ENCODE measurements at regions not wholly inside any gene's neighbourhood (a gene's known extent, or its start where the extent isn't known, plus 50 kb on each side); places are given as distances from the start of the nearest gene placed in this dataset.

DNA sequence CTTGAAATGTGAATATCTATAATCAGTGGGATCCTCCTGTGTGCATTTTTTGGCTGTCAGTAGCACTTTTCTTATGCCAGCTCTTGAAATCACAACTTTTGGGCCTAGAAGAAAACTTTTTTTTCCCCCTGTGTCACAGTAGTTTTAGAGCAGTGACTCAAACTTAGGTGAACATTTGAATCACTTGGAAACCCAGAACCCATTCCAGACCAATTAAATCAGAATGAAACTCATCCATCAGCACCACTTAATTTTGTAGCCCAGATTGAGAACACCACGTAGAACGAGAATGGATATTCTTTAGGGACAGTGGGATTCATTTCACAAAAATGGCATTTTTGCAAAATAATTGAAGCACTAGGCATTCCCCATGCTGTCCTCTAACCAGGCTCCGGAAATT, 224.8 kb upstream of the NANOGP8 start:
- intact Hi-C loops (cut with DNase I; ENCODE audit: low total_unique reads): no loop called here

GRCh38 chr15:35308802-35309201, 223.7 kb upstream of the NANOGP8 start:
- Histone ChIP-seq H3K27ac (peak overlapping the region; percentile 58 to 70), H3K9me3 (no peaks in the 10 kb centered on the region), H3K27me3 (no peaks in the 10 kb centered on the region), H3K4me3 (no peak overlapping the region), H3K36me3 (no peaks in the 10 kb centered on the region), H3K4me1 (peaks cover 0 to 19% of the 10 kb centered on the region in 2 donors)
- intact Hi-C loops (cut with DNase I; ENCODE audit: low total_unique reads): no loop called here
- DNase-seq: peak; percentile 28 to 29
- TF ChIP-seq, protein P1, sequence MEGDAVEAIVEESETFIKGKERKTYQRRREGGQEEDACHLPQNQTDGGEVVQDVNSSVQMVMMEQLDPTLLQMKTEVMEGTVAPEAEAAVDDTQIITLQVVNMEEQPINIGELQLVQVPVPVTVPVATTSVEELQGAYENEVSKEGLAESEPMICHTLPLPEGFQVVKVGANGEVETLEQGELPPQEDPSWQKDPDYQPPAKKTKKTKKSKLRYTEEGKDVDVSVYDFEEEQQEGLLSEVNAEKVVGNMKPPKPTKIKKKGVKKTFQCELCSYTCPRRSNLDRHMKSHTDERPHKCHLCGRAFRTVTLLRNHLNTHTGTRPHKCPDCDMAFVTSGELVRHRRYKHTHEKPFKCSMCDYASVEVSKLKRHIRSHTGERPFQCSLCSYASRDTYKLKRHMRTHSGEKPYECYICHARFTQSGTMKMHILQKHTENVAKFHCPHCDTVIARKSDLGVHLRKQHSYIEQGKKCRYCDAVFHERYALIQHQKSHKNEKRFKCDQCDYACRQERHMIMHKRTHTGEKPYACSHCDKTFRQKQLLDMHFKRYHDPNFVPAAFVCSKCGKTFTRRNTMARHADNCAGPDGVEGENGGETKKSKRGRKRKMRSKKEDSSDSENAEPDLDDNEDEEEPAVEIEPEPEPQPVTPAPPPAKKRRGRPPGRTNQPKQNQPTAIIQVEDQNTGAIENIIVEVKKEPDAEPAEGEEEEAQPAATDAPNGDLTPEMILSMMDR (IDR thresholded peaks at IDR 0.05): no peak
- TF ChIP-seq POLR2A (IDR thresholded peaks at IDR 0.05): no peak

More for the DNA sequence above, 224.8 kb upstream of the NANOGP8 start:
- TF ChIP-seq, protein P1 (IDR thresholded peaks at IDR 0.05): no peak
- no peak for TF ChIP-seq POLR2A (IDR thresholded peaks at IDR 0.05)
- Histone ChIP-seq H3K4me3 (no peak overlapping the region), H3K36me3 (no peaks in the 10 kb centered on the region), H3K27ac (peak overlapping the region; percentile 58 to 70), H3K27me3 (no peaks in the 10 kb centered on the region), H3K4me1 (peaks cover 0 to 19% of the 10 kb centered on the region in 2 donors), H3K9me3 (no peaks in the 10 kb centered on the region)
- no peak for DNase-seq

DNA sequence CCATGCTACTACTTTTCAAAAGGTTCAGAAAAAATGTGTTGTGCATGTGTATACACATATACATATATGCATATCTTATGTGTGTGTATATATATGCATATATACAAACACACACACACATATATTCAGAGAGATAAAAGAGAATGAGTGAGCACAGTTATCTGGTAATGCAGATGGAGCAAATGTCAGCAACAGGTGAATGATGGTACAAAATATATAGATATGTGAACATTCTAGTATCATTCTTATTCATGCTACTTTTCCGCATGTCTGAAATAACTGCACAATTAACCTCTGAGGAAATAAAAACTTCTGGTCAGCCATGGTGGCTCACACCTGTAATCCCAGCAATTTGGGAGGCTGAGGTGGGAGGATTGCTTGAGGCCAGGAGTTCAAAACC, 222.6 kb upstream of the NANOGP8 start:
- Histone ChIP-seq H3K4me1 (peaks cover 0 to 19% of the 10 kb centered on the region in 2 donors), H3K9me3 (no peaks in the 10 kb centered on the region), H3K27me3 (no peaks in the 10 kb centered on the region), H3K27ac (peak overlapping the region; percentile 58 to 70), H3K4me3 (no peak overlapping the region), H3K36me3 (no peaks in the 10 kb centered on the region)
- intact Hi-C loops (cut with DNase I; ENCODE audit: low total_unique reads): no loop called here
- no peak for DNase-seq
- TF ChIP-seq, protein P1 (IDR thresholded peaks at IDR 0.05): no peak
- TF ChIP-seq POLR2A (IDR thresholded peaks at IDR 0.05): no peak

GRCh38 chr15:35307026-35307425, 221.9 kb upstream of the NANOGP8 start:
- Histone ChIP-seq H3K36me3 (no peaks in the 10 kb centered on the region), H3K4me1 (peaks cover 0 to 19% of the 10 kb centered on the region in 2 donors), H3K9me3 (no peaks in the 10 kb centered on the region), H3K27me3 (no peaks in the 10 kb centered on the region), H3K4me3 (no peak overlapping the region), H3K27ac (peak overlapping the region; percentile 64 to 70)
- DNase-seq: no peak
- intact Hi-C loops (cut with DNase I; ENCODE audit: low total_unique reads): no loop called here
- TF ChIP-seq POLR2A (IDR thresholded peaks at IDR 0.05): no peak
- TF ChIP-seq, protein P1 (IDR thresholded peaks at IDR 0.05): no peak

GRCh38 chr15:35306361-35306981, 221.4 kb upstream of the NANOGP8 start:
- H3K4me1 ChIP-seq: peaks cover 0 to 19% of the 10 kb centered on the region in 2 donors
- H3K4me3 ChIP-seq: no peak overlapping the region
- DNase-seq: no peak
- peak overlapping the region; percentile 64 to 70 for H3K27ac ChIP-seq
- intact Hi-C loops (cut with DNase I; ENCODE audit: low total_unique reads): no loop called here
- H3K9me3 ChIP-seq: no peaks in the 10 kb centered on the region
- no peaks in the 10 kb centered on the region for H3K36me3 ChIP-seq
- H3K27me3 ChIP-seq: no peaks in the 10 kb centered on the region
- TF ChIP-seq, protein P1 (IDR thresholded peaks at IDR 0.05): no peak
- no peak for TF ChIP-seq POLR2A (IDR thresholded peaks at IDR 0.05)
